CD4-positive, alpha-beta T cell (primary cell): ENCODE measurements at regions not wholly inside any gene's neighbourhood (a gene's known extent, or its start where the extent isn't known, plus 50 kb on each side); places are given as distances from the start of the nearest gene placed in this dataset.

ENCODE experiments used
- ATAC-seq: fragments of 200-7000 bp; cut with Tn5 transposase; one replicate; pipeline ENCODE4 v1.10.0; 2022; ENCODE audit warnings: mild to moderate bottlenecking; ENCODE audit not compliant: poor library complexity
- CTCF ChIA-PET: fragments of 350-600 bp; sonication (Branson Sonifier 250); formaldehyde crosslinking; loops from one replicate; lab custom pipeline; 2021; ENCODE audit warnings: antibody characterized with exemption, inconsistent platforms; lab: Charles Lee
- POLR2A ChIA-PET: fragments of 350-600 bp; sonication (Branson Sonifier 250); formaldehyde crosslinking; loops from one replicate; lab custom pipeline; 2021; ENCODE audit warnings: antibody characterized with exemption, inconsistent platforms; lab: Charles Lee
- DNase-seq, 14 experiments: peaks; one replicate each; pipeline ENCODE4 v3.0.0-alpha.2; 2013 to 2020; ENCODE audit warnings: mixed read lengths in 2 of 14
- H3K27ac ChIP-seq, 2 donors: one replicate each; pipeline versions ENCODE4 v1.5.1 to v1.7.0; 2013; ENCODE audit warnings: low read length in 2 of 2, low read depth in 1 of 2, mild to moderate bottlenecking in 1 of 2
- H3K27me3 ChIP-seq, 2 experiments: 1 replicate in 1 of 2; 2 replicates in 1 of 2; pipeline versions ENCODE4 v1.6.1 to v1.7.0; 2013; ENCODE audit warnings: low read length in 2 of 2, control low read depth in 1 of 2, mild to moderate bottlenecking in 1 of 2, moderate library complexity in 1 of 2; ENCODE audit not compliant: insufficient read depth in 2 of 2, control insufficient read depth in 1 of 2
- H3K36me3 ChIP-seq: one replicate; pipeline ENCODE4 v1.6.1; 2013; ENCODE audit warnings: low read length, control low read depth; ENCODE audit not compliant: insufficient read depth
- H3K4me1 ChIP-seq: one replicate; pipeline ENCODE4 v1.6.1; 2013; ENCODE audit warnings: low read length, control low read depth; ENCODE audit not compliant: insufficient read depth
- H3K4me3 ChIP-seq: one replicate; pipeline ENCODE4 v1.5.1; 2013; ENCODE audit warnings: mild to moderate bottlenecking, low read length, moderate library complexity
- H3K9me3 ChIP-seq, 2 experiments: 1 replicate in 1 of 2; 2 replicates in 1 of 2; pipeline versions ENCODE4 v1.6.1 to v1.7.0; 2013; ENCODE audit warnings: low read length in 2 of 2, mild to moderate bottlenecking in 2 of 2, control low read depth in 1 of 2, moderate library complexity in 1 of 2; ENCODE audit not compliant: control insufficient read depth in 1 of 2, insufficient read depth in 1 of 2
- H3K27ac Mint-ChIP-seq: one replicate; pipeline ENCODE4 v1.8.0; 2020; ENCODE audit warnings: mixed read lengths
- H3K27me3 Mint-ChIP-seq: one replicate; pipeline ENCODE4 v1.8.0; 2021; ENCODE audit warnings: mixed read lengths
- H3K36me3 Mint-ChIP-seq: one replicate; pipeline ENCODE4 v1.8.0; 2021; ENCODE audit warnings: low read depth, mixed read lengths
- H3K4me1 Mint-ChIP-seq: one replicate; pipeline ENCODE4 v1.8.0; 2021; ENCODE audit warnings: low read depth, mixed read lengths
- H3K4me3 Mint-ChIP-seq: one replicate; pipeline ENCODE4 v1.8.0; 2020; ENCODE audit warnings: mild to moderate bottlenecking, mixed read lengths
- H3K9me3 Mint-ChIP-seq: one replicate; pipeline ENCODE4 v1.8.0; 2020; ENCODE audit warnings: mixed read lengths
- CTCF ChIP-seq: fragments of 200-600 bp; IDR thresholded peaks from one replicate; pipeline ENCODE4 v1.8.0; 2022; ENCODE audit warnings: antibody characterized with exemption, mild to moderate bottlenecking
- intact Hi-C, 2 experiments: fragments of 100-400 bp; cut with DNase I in 1 of 2; cut with micrococcal nuclease in 1 of 2; formaldehyde crosslinking; loops; one replicate each; pipeline versions ENCODE4 v1.15.1 to v1.9.0; 2023 to 2025; cut with DNase I, micrococcal nuclease

- intact Hi-C loops: no loop called here
- ChIA-PET POLR2A (no interaction called here), CTCF (no interaction called here)
- no peaks in the 10 kb centered on the region for H3K4me1 ChIP-seq
- Mint-ChIP-seq H3K4me1 (no peaks in the 10 kb centered on the region), H3K36me3 (no peaks in the 10 kb centered on the region), H3K9me3 (no peaks in the 10 kb centered on the region), H3K27me3 (no peaks in the 10 kb centered on the region), H3K4me3 (no peak overlapping the region), H3K27ac (no peak overlapping the region)
- H3K27me3 ChIP-seq: no peaks in the 10 kb centered on the region
- H3K27ac ChIP-seq: no peak overlapping the region
- H3K4me3 ChIP-seq: no peak overlapping the region
- no peak for ATAC-seq
- H3K9me3 ChIP-seq: no peaks in the 10 kb centered on the region
- no peak for DNase-seq
- no peaks in the 10 kb centered on the region for H3K36me3 ChIP-seq
- TF ChIP-seq CTCF: no peak
Measured at GRCh38 chr7:93737953-93738352, 152.6 kb downstream of the TFPI2 start.

- Histone ChIP-seq H3K36me3 (no peaks in the 10 kb centered on the region), H3K27me3 (no peaks in the 10 kb centered on the region), H3K4me1 (no peaks in the 10 kb centered on the region), H3K4me3 (no peak overlapping the region), H3K27ac (no peak overlapping the region), H3K9me3 (no peaks in the 10 kb centered on the region)
- intact Hi-C loops: no loop called here
- Mint-ChIP-seq H3K4me3 (no peak overlapping the region), H3K27ac (no peak overlapping the region), H3K36me3 (no peaks in the 10 kb centered on the region), H3K27me3 (no peaks in the 10 kb centered on the region), H3K4me1 (no peaks in the 10 kb centered on the region), H3K9me3 (no peaks in the 10 kb centered on the region)
- DNase-seq: no peak
- CTCF ChIA-PET: no interaction called here
- POLR2A ChIA-PET: no interaction called here
- no peak for ATAC-seq
- no peak for TF ChIP-seq CTCF
Measured at GRCh38 chr7:93736668-93737369, 153.7 kb downstream of the TFPI2 start.

- ATAC-seq (no peak), DNase-seq (no peak)
- Mint-ChIP-seq H3K9me3 (no peaks in the 10 kb centered on the region), H3K4me1 (no peaks in the 10 kb centered on the region), H3K27ac (no peak overlapping the region), H3K27me3 (no peaks in the 10 kb centered on the region), H3K4me3 (no peak overlapping the region), H3K36me3 (no peaks in the 10 kb centered on the region)
- CTCF ChIA-PET: no interaction called here
- Histone ChIP-seq H3K27ac (no peak overlapping the region), H3K9me3 (no peaks in the 10 kb centered on the region), H3K36me3 (no peaks in the 10 kb centered on the region), H3K27me3 (no peaks in the 10 kb centered on the region), H3K4me3 (no peak overlapping the region), H3K4me1 (no peaks in the 10 kb centered on the region)
- POLR2A ChIA-PET: no interaction called here
- no peak for TF ChIP-seq CTCF
- intact Hi-C loops: no loop called here
Measured at GRCh38 chr7:93728292-93728691, 153.8 kb upstream of the CALCR start.
